K562 (cell line): ENCODE measurements at regions not wholly inside any gene's neighbourhood (a gene's known extent, or its start where the extent isn't known, plus 50 kb on each side); places are given as distances from the start of the nearest gene placed in this dataset.

Source experiments
- ATAC-seq: fragments of 200-7000 bp; cut with Tn5 transposase; 3 replicates; pipeline ENCODE4 v1.9.1; 2020; ENCODE audit warnings: moderate library complexity
- BruUV-seq: library from RNA; stranded (reverse); fragments of 400-500 nt; replicated peaks from 2 replicates; lab custom pipeline; 2021; lab: Mats Ljungman, UMichigan
- CTCF ChIA-PET: fragments of 300-600 bp; formaldehyde crosslinking; extraction: SDS; loops from one replicate; lab custom pipeline; 2021; ENCODE audit warnings: low intra/inter-chr PET ratio; lab: Yijun Ruan, JAX
- POLR2A ChIA-PET: fragments of 300-600, 350-650 bp; sonication (Branson Sonifier 250); formaldehyde crosslinking; extraction: SDS; loops from one replicate; lab custom pipeline; 2021; ENCODE audit warnings: antibody characterized with exemption, inconsistent platforms; lab: Yijun Ruan, JAX
- DNase-seq, 4 experiments: peaks; one replicate each; pipeline versions ENCODE4 v3.0.0 to v3.0.0-alpha.2; 2011 to 2018; ENCODE audit warnings: low spot score in 3 of 4, mixed read lengths in 3 of 4; ENCODE audit errors: extremely low read depth in 1 of 4
- FAIRE-seq: peaks from 2 replicates; lab custom pipeline; 2011; peaks lifted over from hg19 to GRCh38; lab: Jason Lieb, UNC
- H2AFZ ChIP-seq: 2 replicates; pipeline ENCODE4 v1.6.0; 2011; ENCODE audit warnings: low read depth, low read length, control low read depth, inconsistent platforms
- H3K27ac ChIP-seq: fragments of 200-600 bp; 3 replicates; pipeline ENCODE4 v1.8.0; 2011; ENCODE audit warnings: low read depth, mild to moderate bottlenecking, control low read depth, inconsistent platforms, low read length, moderate library complexity, mixed read lengths; ENCODE audit errors: extremely low read depth
- H3K27me3 ChIP-seq, 2 experiments: fragments of 300-600 bp in 1 of 2; 2 replicates in 1 of 2; 3 replicates in 1 of 2; pipeline versions ENCODE4 v1.6.0 to v1.8.0; 2011; ENCODE audit warnings: inconsistent platforms in 2 of 2, low read length in 2 of 2, mild to moderate bottlenecking in 1 of 2, mixed read lengths in 1 of 2, moderate library complexity in 1 of 2; ENCODE audit not compliant: control insufficient read depth in 2 of 2, insufficient read depth in 2 of 2
- H3K36me3 ChIP-seq: fragments of 300-600 bp; 3 replicates; pipeline ENCODE4 v1.8.0; 2011; ENCODE audit warnings: mild to moderate bottlenecking, low read length, inconsistent platforms; ENCODE audit not compliant: control insufficient read depth, insufficient read depth
- H3K4me1 ChIP-seq, 2 experiments: fragments of 200-600 bp in 1 of 2; replicated peaks in 1 of 2; 2 replicates in 1 of 2; 3 replicates in 1 of 2; pipeline versions ENCODE4 v1.5.1 to v1.8.0; 2011; ENCODE audit warnings: inconsistent platforms in 2 of 2, low read length in 2 of 2, mild to moderate bottlenecking in 1 of 2, mixed read lengths in 1 of 2, moderate library complexity in 1 of 2; ENCODE audit not compliant: control insufficient read depth in 2 of 2, insufficient read depth in 2 of 2
- H3K4me2 ChIP-seq: 2 replicates; pipeline ENCODE4 v1.6.1; 2011; ENCODE audit warnings: low read length, control low read depth, inconsistent platforms, mixed read lengths; ENCODE audit not compliant: insufficient read depth
- H3K4me3 ChIP-seq: fragments of 200-600 bp; sonication (generic), shearing (Covaris generic); 2 replicates; pipeline ENCODE4 v1.5.1; 2016; ENCODE audit warnings: control low read depth, inconsistent platforms
- H3K79me2 ChIP-seq: fragments of 200-600 bp; 3 replicates; pipeline ENCODE4 v1.8.0; 2011; ENCODE audit warnings: low read length, inconsistent platforms; ENCODE audit not compliant: control insufficient read depth, insufficient read depth
- H3K9ac ChIP-seq, 2 experiments: 2 replicates each; pipeline versions ENCODE4 v1.6.0 to v1.6.1; 2011; ENCODE audit warnings: low read depth in 2 of 2, low read length in 2 of 2, control low read depth in 1 of 2, inconsistent platforms in 1 of 2, mild to moderate bottlenecking in 1 of 2, mixed read lengths in 1 of 2; ENCODE audit not compliant: insufficient read depth in 1 of 2
- H3K9me1 ChIP-seq: one replicate; pipeline ENCODE4 v1.6.0; 2011; ENCODE audit warnings: inconsistent platforms, mild to moderate bottlenecking, low read length, moderate library complexity; ENCODE audit not compliant: control insufficient read depth, insufficient read depth
- H3K9me3 ChIP-seq: replicated peaks from 2 replicates; pipeline ENCODE4 v1.5.1; 2011; ENCODE audit warnings: low read depth, low read length, inconsistent platforms; ENCODE audit not compliant: control insufficient read depth, insufficient read depth
- H4K20me1 ChIP-seq: replicated peaks from 2 replicates; pipeline ENCODE4 v1.6.1; 2011; ENCODE audit warnings: low read length, inconsistent platforms, mixed read lengths; ENCODE audit not compliant: control insufficient read depth, insufficient read depth
- BDP1 ChIP-seq: IDR thresholded peaks from 3 replicates; pipeline ENCODE4 v1.6.1; 2011; ENCODE audit not compliant: insufficient read length, insufficient read depth
- CSDE1 ChIP-seq, 2 experiments: fragments of 450-650 bp; IDR thresholded peaks; 2 replicates each; pipeline ENCODE4 v1.6.1; 2016; ENCODE audit warnings: mild to moderate bottlenecking in 1 of 2
- DDX20 ChIP-seq: fragments of 450-650 bp; IDR thresholded peaks from 2 replicates; pipeline ENCODE4 v1.6.1; 2016; ENCODE audit warnings: missing genetic modification characterization, low read depth, mild to moderate bottlenecking, missing compliant biosample characterization, moderate library complexity
- EWSR1 ChIP-seq: fragments of 450-650 bp; IDR thresholded peaks from 2 replicates; pipeline ENCODE4 v1.6.1; 2018; ENCODE audit warnings: borderline replicate concordance, mild to moderate bottlenecking, low read depth, moderate library complexity; ENCODE audit not compliant: partially characterized antibody
- FOXK1 ChIP-seq: sonication (generic); formaldehyde crosslinking; IDR thresholded peaks from 2 replicates; pipeline ENCODE4 v1.8.0; 2022; ENCODE audit warnings: missing genetic modification reagents, mild to moderate bottlenecking, borderline replicate concordance
- HNRNPUL1 ChIP-seq: fragments of 200-400 bp; formaldehyde crosslinking; IDR thresholded peaks from 2 replicates; pipeline ENCODE4 v1.6.1; 2017; ENCODE audit warnings: low read length
- KAT7 ChIP-seq: sonication (generic); formaldehyde crosslinking; IDR thresholded peaks from 2 replicates; pipeline ENCODE4 v1.8.0; 2022; ENCODE audit warnings: missing genetic modification reagents, mild to moderate bottlenecking, borderline replicate concordance
- MAFK ChIP-seq: IDR thresholded peaks from 2 replicates; pipeline ENCODE4 v1.6.1; 2011; ENCODE audit warnings: low read length, improper control_type of control experiment
- POLR2G ChIP-seq: fragments of 200-400 bp; formaldehyde crosslinking; IDR thresholded peaks from 2 replicates; pipeline ENCODE4 v1.6.1; 2017; ENCODE audit warnings: low read depth, mild to moderate bottlenecking, antibody characterized with exemption, low read length, moderate library complexity
- RBBP5 ChIP-seq: fragments of 200-600 bp; sonication (generic); IDR thresholded peaks from 2 replicates; pipeline ENCODE4 v1.6.1; 2012; ENCODE audit warnings: borderline replicate concordance, mild to moderate bottlenecking, low read length, control low read depth, inconsistent platforms; ENCODE audit not compliant: insufficient read depth, poor library complexity, severe bottlenecking
- RBFOX2 ChIP-seq: fragments of 200-400 bp; formaldehyde crosslinking; IDR thresholded peaks from 2 replicates; pipeline ENCODE4 v1.6.1; 2017; ENCODE audit warnings: low read depth, mild to moderate bottlenecking, low read length, moderate library complexity
- SNIP1 ChIP-seq: fragments of 450-650 bp; IDR thresholded peaks from 2 replicates; pipeline ENCODE4 v1.7.1; 2017; ENCODE audit warnings: low read depth, mild to moderate bottlenecking
- SREBF2 ChIP-seq: sonication (generic); formaldehyde crosslinking; IDR thresholded peaks from 2 replicates; pipeline ENCODE4 v1.4.0; 2020; ENCODE audit warnings: mild to moderate bottlenecking, missing genetic modification reagents
- SRF ChIP-seq, 2 experiments: fragments of 250-450, 450-650 bp in 1 of 2; sonication (Bioruptor Pico) in 1 of 2; sonication (generic) in 1 of 2; formaldehyde crosslinking; IDR thresholded peaks; 2 replicates each; pipeline versions ENCODE4 v1.5.0 to v1.5.1; 2020 to 2022; ENCODE audit warnings: mild to moderate bottlenecking in 1 of 2, missing genetic modification reagents in 1 of 2
- WGBS: fragments of 100-300 bp; shearing (Covaris generic); methylation state at CpG from one replicate; pipeline ENCODE4 v1.1.6; 2016; ENCODE audit warnings: low coverage, mixed read lengths; ENCODE audit not compliant: insufficient coverage; ENCODE audit errors: missing lambda C conversion rate; 5-methylcytosine and 5-hydroxymethylcytosine counted together
- in situ Hi-C: fragments of 300-500 bp; cut with MboI; formaldehyde crosslinking; loops from 4 replicates; pipeline ENCODE4 v1.15.0; 2018; ENCODE audit warnings: inconsistent platforms, mixed read lengths
- intact Hi-C: fragments of 100-400 bp; cut with micrococcal nuclease; formaldehyde crosslinking; loops from 2 replicates; pipeline ENCODE4 v1.14.2; 2022
- TF ChIP-seq, protein P1 (sequence below), 2 experiments: IDR thresholded peaks in 1 of 2; conservative IDR thresholded peaks in 1 of 2; 2 replicates each; pipeline ENCODE4 v1.6.1; 2016; ENCODE audit warnings: low read depth in 2 of 2, mild to moderate bottlenecking in 1 of 2, missing compliant biosample characterization in 1 of 2, missing genetic modification characterization in 1 of 2, moderate library complexity in 1 of 2

DNA sequence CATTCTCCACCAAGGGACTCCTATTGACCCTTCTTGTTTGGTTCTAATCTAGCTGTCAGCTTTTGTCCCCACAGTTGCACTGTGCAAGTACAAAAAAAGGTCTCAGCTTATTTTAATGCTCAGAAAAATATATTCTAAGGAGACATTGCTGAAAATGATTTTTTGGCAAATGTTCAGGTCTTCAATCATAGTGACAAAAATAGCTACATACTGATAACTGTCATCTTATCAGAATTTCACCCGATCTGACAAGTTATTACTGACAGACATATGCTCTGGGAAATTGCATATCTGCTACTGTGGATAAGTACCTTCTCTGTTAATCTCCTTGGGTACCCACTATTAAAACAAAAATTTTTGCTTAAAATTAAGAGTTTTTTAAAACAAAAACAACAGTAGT, 263.6 kb downstream of the FLRT2 start:
- TF ChIP-seq HNRNPUL1 = no peak
- TF ChIP-seq MAFK = no peak
- no peak for TF ChIP-seq FOXK1
- TF ChIP-seq DDX20 (tag) = no peak
- TF ChIP-seq CSDE1 (IDR thresholded peaks at IDR 0.05) = no peak
- TF ChIP-seq BDP1 = no peak
- TF ChIP-seq SRF (CRISPR knock-in tag; IDR thresholded peaks at IDR 0.05) = no peak
- TF ChIP-seq, all 486 proteins: peak for 0
- Histone ChIP-seq H3K27me3 (no peaks in the 10 kb centered on the region), H3K9me1 (no peaks in the 10 kb centered on the region), H3K27ac (no peak overlapping the region), H3K4me3 (no peak overlapping the region), H3K36me3 (no peaks in the 10 kb centered on the region), H3K4me1 (no peaks in the 10 kb centered on the region), H2AFZ (no peak overlapping the region), H4K20me1 (no peaks in the 10 kb centered on the region), H3K4me2 (no peak overlapping the region), H3K9ac (no peak overlapping the region), H3K79me2 (no peaks in the 10 kb centered on the region), H3K9me3 (no peaks in the 10 kb centered on the region)
- in situ Hi-C loops (no loop called here), intact Hi-C loops (no loop called here)
- BruUV-seq = no TSS peak
- CTCF ChIA-PET = no interaction called here
- ATAC-seq (no peak), DNase-seq (no peak), FAIRE-seq (no peak)
- POLR2A ChIA-PET = no interaction called here
- WGBS = 0% methylated on average over 1 of the region's 1 CpG

DNA sequence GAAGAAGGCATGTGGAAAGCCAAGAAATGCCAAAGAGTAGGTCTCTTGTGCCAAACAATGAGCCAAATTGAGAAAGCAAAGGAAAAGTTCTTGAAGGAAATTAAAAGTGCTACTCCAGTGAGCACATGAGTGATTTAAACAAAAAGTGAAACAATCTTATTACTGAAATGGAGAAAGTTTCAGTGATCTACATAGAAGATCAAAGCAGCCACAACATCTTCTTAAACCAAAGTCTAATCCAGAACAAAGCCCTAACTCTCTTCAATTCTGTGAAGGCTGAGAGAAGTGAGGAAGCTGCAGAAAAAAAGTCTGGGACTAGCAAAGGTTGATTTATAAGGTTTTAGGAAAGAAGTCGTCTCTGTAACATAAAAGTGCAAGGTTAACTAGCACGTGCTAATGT, 259.6 kb downstream of the FLRT2 start:
- intact Hi-C loops (no loop called here), in situ Hi-C loops (no loop called here)
- no peak overlapping the region for H3K27ac ChIP-seq
- H3K9ac ChIP-seq = no peak overlapping the region
- ATAC-seq = no peak
- no peaks in the 10 kb centered on the region for H3K79me2 ChIP-seq
- no peaks in the 10 kb centered on the region for H3K27me3 ChIP-seq
- H2AFZ ChIP-seq = no peak overlapping the region
- H3K4me2 ChIP-seq = no peak overlapping the region
- H4K20me1 ChIP-seq = no peaks in the 10 kb centered on the region
- CTCF ChIA-PET = no interaction called here
- WGBS = 0% methylated on average over 1 of the region's 2 CpGs
- no TSS peak for BruUV-seq
- H3K4me3 ChIP-seq = no peak overlapping the region
- POLR2A ChIA-PET = no interaction called here
- DNase-seq = no peak
- H3K4me1 ChIP-seq = no peaks in the 10 kb centered on the region
- no peak for FAIRE-seq
- H3K9me1 ChIP-seq = no peaks in the 10 kb centered on the region
- H3K36me3 ChIP-seq = no peaks in the 10 kb centered on the region
- no peaks in the 10 kb centered on the region for H3K9me3 ChIP-seq
- TF ChIP-seq RBBP5 (no peak), EWSR1 (no peak), POLR2G (no peak), KAT7 (CRISPR knock-in tag) (no peak), SREBF2 (CRISPR knock-in tag) (no peak), SNIP1 (no peak), RBFOX2 (no peak)
- TF ChIP-seq, protein P1, sequence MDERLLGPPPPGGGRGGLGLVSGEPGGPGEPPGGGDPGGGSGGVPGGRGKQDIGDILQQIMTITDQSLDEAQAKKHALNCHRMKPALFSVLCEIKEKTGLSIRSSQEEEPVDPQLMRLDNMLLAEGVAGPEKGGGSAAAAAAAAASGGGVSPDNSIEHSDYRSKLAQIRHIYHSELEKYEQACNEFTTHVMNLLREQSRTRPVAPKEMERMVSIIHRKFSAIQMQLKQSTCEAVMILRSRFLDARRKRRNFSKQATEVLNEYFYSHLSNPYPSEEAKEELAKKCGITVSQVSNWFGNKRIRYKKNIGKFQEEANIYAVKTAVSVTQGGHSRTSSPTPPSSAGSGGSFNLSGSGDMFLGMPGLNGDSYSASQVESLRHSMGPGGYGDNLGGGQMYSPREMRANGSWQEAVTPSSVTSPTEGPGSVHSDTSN (CRISPR knock-in tag; IDR thresholded peaks at IDR 0.05; ENCODE audit: low read depth) = no peak
- TF ChIP-seq, protein P1 (tag; conservative IDR thresholded peaks at IDR 0.05; ENCODE audit: low read depth) = no peak
